ENCODE measurements at regions not wholly inside any gene's neighbourhood (a gene's known extent, or its start where the extent isn't known, plus 50 kb on each side); places are given as distances from the start of the nearest gene placed in this dataset.

GRCh38 chr4:141783770-141784169 lies 147.4 kb downstream of the IL15 start:
- ChIA-PET POLR2A (no interaction called here), CTCF (no interaction called here)

- POLR2A ChIA-PET = no interaction called here
- CTCF ChIA-PET = no interaction called here
These were observed 150.6 kb downstream of the IL15 start for GRCh38 chr4:141786946-141787345.

- POLR2A ChIA-PET = no interaction called here
- CTCF ChIA-PET = no interaction called here
These were observed 152.0 kb downstream of the IL15 start for GRCh38 chr4:141788169-141788915.

- CTCF ChIA-PET = no interaction called here
- POLR2A ChIA-PET = no interaction called here
These were observed 153.3 kb downstream of the IL15 start for GRCh38 chr4:141789716-141790115.

- CTCF ChIA-PET = no interaction called here
- POLR2A ChIA-PET = interaction anchor here (0.7 kb wide), 1 partner anchor 386 kb away, joined by 6 read pairs; no protein-coding TSS in a partner anchor
These were observed 155.8 kb downstream of the IL15 start for GRCh38 chr4:141792164-141792563.

- ChIA-PET CTCF (no interaction called here), POLR2A (no interaction called here)
These were observed 161.6 kb downstream of the IL15 start for GRCh38 chr4:141797966-141798365.

- ChIA-PET POLR2A (no interaction called here), CTCF (no interaction called here)
These were observed 165.2 kb downstream of the IL15 start for GRCh38 chr4:141801558-141801957.

- CTCF ChIA-PET = no interaction called here
These were observed 165.9 kb downstream of the IL15 start for GRCh38 chr4:141802333-141802732.

GRCh38 chr4:141804836-141805235 lies 168.5 kb downstream of the IL15 start:
- POLR2A ChIA-PET = no interaction called here
- CTCF ChIA-PET = no interaction called here

More at GRCh38 chr4:141802333-141802732, 165.9 kb downstream of the IL15 start:
- POLR2A ChIA-PET = no interaction called here

- ChIA-PET POLR2A (no interaction called here), CTCF (no interaction called here)
These were observed 170.9 kb downstream of the IL15 start for GRCh38 chr4:141807103-141807891.

GRCh38 chr4:141810038-141810711 lies 173.8 kb downstream of the IL15 start:
- CTCF ChIA-PET = interaction anchor here (0.6 to 0.7 kb wide), 2 partner anchors 336 to 467 kb away, joined by 4 to 5 read pairs; no protein-coding TSS in a partner anchor

GRCh38 chr4:141810712-141811375 lies 174.5 kb downstream of the IL15 start:
- POLR2A ChIA-PET = no interaction called here
- CTCF ChIA-PET = interaction anchor here (0.6 to 0.7 kb wide), 2 partner anchors 336 to 468 kb away, joined by 4 to 5 read pairs; no protein-coding TSS in a partner anchor

More at GRCh38 chr4:141810038-141810711, 173.8 kb downstream of the IL15 start:
- POLR2A ChIA-PET = no interaction called here

GRCh38 chr4:141812158-141812557 lies 175.8 kb downstream of the IL15 start:
- ChIA-PET POLR2A (no interaction called here), CTCF (no interaction called here)

- POLR2A ChIA-PET = no interaction called here
- CTCF ChIA-PET = no interaction called here
These were observed 178.1 kb downstream of the IL15 start for GRCh38 chr4:141814499-141814898.

- POLR2A ChIA-PET = no interaction called here
- CTCF ChIA-PET = no interaction called here
These were observed 179.3 kb downstream of the IL15 start for GRCh38 chr4:141815646-141816045.

GRCh38 chr4:141826260-141826659 lies 189.9 kb downstream of the IL15 start:
- ChIA-PET CTCF (no interaction called here), POLR2A (no interaction called here)

GRCh38 chr4:141833209-141833608 lies 196.8 kb downstream of the IL15 start:
- CTCF ChIA-PET = no interaction called here
- POLR2A ChIA-PET = no interaction called here

- POLR2A ChIA-PET = no interaction called here
- CTCF ChIA-PET = no interaction called here
These were observed 204.1 kb downstream of the IL15 start for GRCh38 chr4:141840299-141840986.

- CTCF ChIA-PET = no interaction called here
- POLR2A ChIA-PET = no interaction called here
These were observed 206.8 kb downstream of the IL15 start for GRCh38 chr4:141843136-141843535.

GRCh38 chr4:141845901-141846300 lies 209.5 kb downstream of the IL15 start:
- ChIA-PET POLR2A (no interaction called here), CTCF (no interaction called here)
